HG03060 (cell line): ENCODE measurements at regions not wholly inside any gene's neighbourhood (a gene's known extent, or its start where the extent isn't known, plus 50 kb on each side); places are given as distances from the start of the nearest gene placed in this dataset.
"Not testable (repeated sequence)": the region's sequence is repeated elsewhere in the genome, so short reads cannot be mapped to it uniquely, and the experiment has no call there.

ENCODE experiments used
- ATAC-seq: cut with Tn5 transposase; IDR thresholded peaks from one replicate; pipeline ENCODE4 v1.9.1; 2021; ENCODE audit warnings: low read depth, moderate number of reproducible peaks; ENCODE audit not compliant: unreplicated experiment

GRCh38 chr17:33986088-33986487, 269.0 kb upstream of the CCL2 start:
- ATAC-seq = no peak

- no peak for ATAC-seq
These were observed 268.5 kb upstream of the CCL2 start for GRCh38 chr17:33986566-33986965.

- ATAC-seq = no peak
These were observed 267.9 kb upstream of the CCL2 start for GRCh38 chr17:33987162-33987561.

- no peak for ATAC-seq
These were observed 265.5 kb upstream of the CCL2 start for GRCh38 chr17:33989361-33990148.

GRCh38 chr17:33990943-33991706, 264.0 kb upstream of the CCL2 start:
- no peak for ATAC-seq

GRCh38 chr17:33992113-33992512, 263.0 kb upstream of the CCL2 start:
- no peak for ATAC-seq

GRCh38 chr17:34000639-34001038, 254.4 kb upstream of the CCL2 start:
- ATAC-seq = no peak

- ATAC-seq = no peak
These were observed 253.8 kb upstream of the CCL2 start for GRCh38 chr17:34001246-34001645.

GRCh38 chr17:34006126-34006525, 249.0 kb upstream of the CCL2 start:
- ATAC-seq = no peak

GRCh38 chr17:34008125-34008524, 247.0 kb upstream of the CCL2 start:
- ATAC-seq = no peak

GRCh38 chr17:34009912-34010311, 245.2 kb upstream of the CCL2 start:
- no peak for ATAC-seq

GRCh38 chr17:34010534-34010933, 244.6 kb upstream of the CCL2 start:
- no peak for ATAC-seq

- no peak for ATAC-seq
These were observed 243.5 kb upstream of the CCL2 start for GRCh38 chr17:34011599-34011998.

GRCh38 chr17:34012709-34013375, 242.2 kb upstream of the CCL2 start:
- no peak for ATAC-seq

GRCh38 chr17:34015253-34015652, 239.8 kb upstream of the CCL2 start:
- ATAC-seq = no peak

- no peak for ATAC-seq
These were observed 230.7 kb upstream of the CCL2 start for GRCh38 chr17:34024386-34024785.

GRCh38 chr17:34024806-34025551, 230.1 kb upstream of the CCL2 start:
- no peak for ATAC-seq

- ATAC-seq = not testable (repeated sequence)
These were observed 224.5 kb upstream of the CCL2 start for GRCh38 chr17:34030601-34031000.

- ATAC-seq = not testable (repeated sequence)
These were observed 222.8 kb upstream of the CCL2 start for GRCh38 chr17:34032305-34032704.

GRCh38 chr17:34038786-34039185, 216.3 kb upstream of the CCL2 start:
- ATAC-seq = not testable (repeated sequence)

GRCh38 chr17:34039213-34039612, 215.9 kb upstream of the CCL2 start:
- not testable (repeated sequence) for ATAC-seq
